NCI-H82 treated with DMSO at 0.1 percent for 48 hours (cell line): ENCODE measurements at regions not wholly inside any gene's neighbourhood (a gene's known extent, or its start where the extent isn't known, plus 50 kb on each side); places are given as distances from the start of the nearest gene placed in this dataset.

Source experiments
- DNase-seq: peaks from one replicate; lab custom pipeline; 2025; ENCODE audit not compliant: unreplicated experiment; lab: John Stamatoyannopoulos, UW

DNA sequence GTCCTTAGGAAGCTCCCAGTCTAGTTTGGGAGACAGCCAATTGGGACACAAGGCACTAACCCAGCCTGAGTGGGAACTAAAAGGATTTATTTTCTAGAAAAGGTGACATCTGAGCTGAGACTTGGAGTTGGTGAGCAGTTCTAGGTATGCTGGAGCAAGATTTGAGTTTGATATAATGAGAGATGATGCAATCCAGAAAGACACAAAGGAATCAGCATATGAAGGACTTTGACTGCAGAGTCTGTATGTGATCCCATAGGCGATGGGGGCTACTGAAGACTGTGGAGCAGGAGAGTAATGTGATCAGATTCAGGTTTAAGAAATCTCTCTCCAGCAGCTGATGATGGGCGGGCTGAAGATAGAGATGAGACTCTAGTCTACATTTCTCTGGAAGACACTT lies 135.1 kb upstream of the MYCN start:
- no peak for DNase-seq

DNA sequence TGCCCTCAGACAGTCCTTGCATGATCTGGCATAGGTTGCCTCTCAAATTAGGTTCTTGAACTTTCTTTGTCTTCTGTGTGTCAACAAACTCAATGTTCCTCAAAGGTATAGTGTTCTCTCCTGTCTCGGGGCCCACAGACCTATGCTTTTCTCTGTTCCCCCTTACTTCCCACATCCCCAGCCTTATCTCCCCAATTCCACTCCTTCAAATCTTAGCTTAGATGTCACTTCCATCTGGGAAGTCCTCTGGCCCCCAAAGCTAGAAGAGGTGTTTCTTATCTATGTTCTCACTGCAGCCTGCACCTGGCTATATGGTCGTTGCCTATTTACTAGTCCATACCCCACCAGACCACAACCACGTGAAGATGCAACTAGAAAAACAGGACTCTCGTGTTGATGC lies 134.6 kb upstream of the MYCN start:
- no peak for DNase-seq

DNA sequence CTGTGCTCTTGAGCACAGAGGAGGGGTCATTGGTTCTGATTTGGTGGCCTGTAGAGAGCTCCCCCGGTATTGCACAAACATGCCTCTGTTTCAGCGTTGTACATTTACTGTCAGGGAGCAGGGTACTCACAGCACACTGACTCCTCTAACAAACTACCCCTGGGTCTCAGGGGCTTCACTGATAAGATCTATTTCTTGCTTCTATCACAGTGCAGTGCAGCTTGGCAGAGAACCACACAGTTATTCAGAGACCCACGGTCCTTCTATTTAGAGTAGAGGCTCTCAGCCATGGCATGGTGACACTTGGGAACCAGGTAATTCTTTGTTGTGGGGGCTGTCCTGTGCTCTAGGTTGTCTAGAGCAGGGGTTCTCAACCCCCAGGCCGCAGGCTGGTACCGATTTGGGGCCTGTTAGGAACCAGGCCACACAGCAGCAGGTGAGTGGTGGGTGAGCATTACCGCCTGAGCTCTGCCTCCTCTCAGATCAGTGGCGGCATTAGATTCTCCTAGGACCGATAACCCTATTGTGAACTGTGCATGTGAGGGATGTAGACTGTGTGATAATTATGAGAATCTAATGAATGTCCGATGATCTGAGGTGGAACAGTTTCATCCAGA lies 133.4 kb upstream of the MYCN start:
- no peak for DNase-seq

DNA sequence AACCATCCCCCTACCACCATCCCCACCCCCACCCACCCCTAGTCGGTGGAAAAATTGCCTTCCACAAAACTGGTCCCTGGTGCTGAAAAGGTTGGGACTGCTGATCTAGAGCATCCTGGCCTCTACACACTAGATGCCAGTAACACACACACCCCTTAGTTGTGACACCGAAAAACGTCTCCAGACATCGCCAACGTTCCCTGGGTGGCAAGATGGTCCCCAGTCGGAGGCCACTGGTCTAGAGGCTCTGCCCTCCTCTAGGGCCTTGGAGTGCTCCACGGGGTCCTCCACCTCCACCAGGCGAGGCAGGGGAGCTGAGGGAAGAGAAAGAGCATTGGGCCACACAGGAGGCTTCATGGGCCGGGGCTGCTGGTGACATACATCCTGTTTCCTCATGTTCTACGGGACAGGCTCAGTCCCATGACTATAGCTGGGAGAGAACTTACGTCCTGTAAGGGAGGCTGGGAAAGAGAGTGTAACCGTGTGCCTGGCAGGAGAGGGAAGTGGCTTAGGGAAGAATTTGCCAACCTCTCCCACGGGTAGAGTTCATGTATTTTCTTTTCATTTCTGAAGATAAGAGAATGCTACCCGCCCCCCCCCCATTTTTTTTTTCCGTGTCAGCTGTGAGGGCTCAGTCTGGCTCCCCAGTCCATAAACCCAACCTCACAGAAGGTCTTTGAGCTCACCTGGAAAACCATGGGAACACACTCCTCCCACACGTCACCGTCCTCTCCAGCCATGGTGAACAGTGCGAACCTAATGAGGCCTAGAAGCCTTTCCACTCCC lies 132.7 kb upstream of the MYCN start:
- no peak for DNase-seq

DNA sequence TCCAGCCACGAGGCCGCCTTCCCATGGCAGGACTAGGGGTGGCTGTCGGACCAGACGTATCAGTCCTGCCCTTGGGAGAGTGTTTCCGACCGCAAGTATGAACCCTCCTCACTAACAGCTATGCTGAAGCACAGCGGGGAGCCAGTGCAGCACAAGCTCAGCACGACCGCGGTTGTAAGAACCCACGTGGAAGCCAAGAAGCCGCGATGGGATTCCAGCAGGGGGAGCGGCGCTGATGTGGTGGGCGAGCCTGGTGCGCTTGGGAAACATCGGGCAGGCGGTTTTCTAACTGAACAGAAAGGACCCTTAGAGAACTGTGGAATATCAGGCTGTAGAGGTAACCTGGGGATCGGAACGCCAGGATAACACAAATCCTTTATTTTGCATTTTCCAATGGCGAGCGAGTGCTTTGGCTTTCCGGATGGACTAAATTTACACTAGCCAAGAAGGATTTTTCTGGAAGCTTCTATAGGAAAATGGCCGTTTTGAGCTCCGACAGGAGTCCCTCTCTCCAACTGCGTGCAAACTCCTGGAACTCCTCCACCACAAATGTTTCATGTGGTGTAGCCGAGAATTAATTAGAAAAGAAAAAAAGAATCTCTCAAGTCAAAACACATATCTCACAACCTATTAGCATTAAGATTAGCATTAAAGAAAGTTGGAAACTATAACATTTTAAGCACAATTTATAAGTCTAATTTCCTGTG lies 132.0 kb upstream of the MYCN start:
- DNase-seq = no peak

DNA sequence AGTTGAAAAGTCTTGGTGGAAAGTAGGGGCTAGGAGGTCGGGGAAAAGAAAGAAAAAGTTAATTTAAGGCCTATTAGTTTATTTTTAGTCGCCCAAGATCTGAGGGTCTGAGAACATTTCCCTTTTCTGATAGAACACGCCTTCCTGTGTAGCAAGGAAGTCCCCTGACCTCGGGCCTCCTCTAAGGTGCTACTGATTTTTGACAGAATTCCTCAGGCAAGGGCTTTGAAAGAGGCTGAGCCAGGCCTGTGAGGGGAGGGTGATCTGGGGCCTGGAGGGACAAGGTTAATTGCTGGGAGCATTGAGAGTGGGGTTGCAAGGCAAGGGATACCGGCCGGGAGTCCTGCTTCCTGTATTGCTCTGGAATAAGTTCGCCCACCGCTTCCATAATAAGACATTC lies 131.4 kb upstream of the MYCN start:
- DNase-seq = no peak

DNA sequence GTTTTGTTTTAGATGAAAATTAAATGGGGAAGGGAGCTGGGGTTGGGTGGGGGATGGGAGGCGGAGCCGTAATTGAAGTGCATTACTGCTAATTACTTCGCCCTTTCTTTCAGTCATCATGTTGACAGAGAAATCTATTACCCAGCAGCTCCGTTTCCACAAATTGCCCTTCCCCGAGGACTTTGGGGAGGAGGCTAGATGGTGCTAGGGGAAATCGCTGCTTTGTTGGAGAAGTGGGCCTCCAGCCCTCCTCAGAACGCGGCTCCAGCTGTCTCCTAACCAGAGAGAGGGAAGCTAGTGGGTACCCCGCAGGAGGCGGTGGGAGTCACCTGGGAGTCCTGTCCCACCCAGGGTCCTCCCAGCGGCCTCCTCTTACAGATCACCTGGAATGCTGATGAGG lies 130.9 kb upstream of the MYCN start:
- DNase-seq = no peak

DNA sequence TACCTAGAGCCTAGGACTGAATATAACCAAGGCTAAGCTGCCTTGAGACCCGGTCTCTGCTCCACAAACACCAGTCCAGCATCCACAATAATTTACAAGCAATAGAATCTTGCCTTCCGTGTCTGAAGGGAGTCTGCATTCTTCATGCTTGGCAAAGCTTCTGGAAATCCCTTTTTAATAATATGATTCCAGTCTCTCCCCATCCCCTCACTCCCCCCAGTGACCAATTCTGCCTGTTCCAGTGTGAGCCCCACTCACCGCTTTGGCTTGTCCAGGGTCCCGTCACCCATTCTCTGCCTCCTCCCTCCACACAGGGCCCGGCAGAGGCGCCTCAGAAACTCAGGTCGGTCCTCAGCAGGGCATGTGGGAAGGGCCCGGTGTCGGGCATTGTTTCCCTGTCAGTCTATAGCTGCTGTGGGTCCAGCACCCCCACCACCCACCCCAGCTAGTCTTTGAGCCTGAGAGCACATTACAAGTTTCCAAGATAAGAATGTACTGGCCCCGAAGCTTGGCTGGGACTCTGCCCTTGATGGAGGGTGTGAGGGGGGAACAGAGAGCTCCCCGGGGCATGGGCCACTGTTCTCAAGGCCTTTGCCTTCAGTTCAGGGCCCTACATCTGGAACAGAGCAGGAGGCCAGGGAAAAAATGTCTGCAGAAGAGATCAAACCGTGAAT lies 129.7 kb upstream of the MYCN start:
- no peak for DNase-seq

DNA sequence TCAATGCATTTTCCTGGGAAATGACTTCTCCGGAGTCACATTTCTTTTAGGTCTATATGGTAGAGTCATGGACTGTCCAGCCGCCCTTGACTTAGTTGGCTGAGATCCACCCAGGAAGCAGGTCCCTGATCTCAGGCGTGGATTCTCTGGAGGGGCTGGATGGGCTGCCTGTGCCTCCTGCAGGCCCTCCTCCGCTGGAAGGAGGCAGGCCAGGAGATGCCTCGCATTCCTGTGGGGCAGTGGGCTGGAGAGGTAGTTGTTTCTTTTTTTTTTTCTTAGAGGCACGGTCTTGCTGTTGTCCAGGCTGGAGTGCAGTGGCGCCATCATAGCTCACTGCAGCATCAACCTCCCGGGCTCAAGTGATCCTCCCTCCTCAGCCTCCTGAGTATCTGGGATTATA lies 129.0 kb upstream of the MYCN start:
- no peak for DNase-seq

DNA sequence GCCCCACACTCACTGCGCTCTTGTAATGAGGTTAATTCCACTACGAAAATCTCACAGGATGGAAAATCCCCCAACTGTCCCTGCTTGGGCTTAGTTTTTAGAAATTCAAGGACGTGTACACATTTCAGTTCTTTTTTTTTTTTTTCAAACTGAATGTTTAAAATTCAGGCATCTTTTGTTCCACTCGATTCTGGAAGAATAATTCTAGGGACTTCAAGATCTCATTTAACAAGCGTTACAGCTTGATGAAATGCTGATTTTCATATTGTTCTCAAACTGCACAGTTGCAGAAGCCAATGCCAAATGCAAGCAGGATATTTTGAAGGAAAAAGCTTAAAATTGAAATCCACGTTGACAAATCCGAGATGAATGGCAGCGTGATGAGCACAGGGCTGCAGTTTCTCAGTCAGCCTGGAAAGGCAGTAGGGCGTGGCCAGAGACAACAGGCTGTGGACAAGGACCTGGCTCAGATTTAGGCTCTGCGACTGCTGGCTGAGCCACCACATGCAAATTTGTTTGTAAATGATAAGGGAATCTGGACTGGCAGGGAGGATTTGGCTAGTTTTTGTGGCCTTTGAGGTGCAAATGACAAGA lies 128.1 kb upstream of the MYCN start:
- no peak for DNase-seq

DNA sequence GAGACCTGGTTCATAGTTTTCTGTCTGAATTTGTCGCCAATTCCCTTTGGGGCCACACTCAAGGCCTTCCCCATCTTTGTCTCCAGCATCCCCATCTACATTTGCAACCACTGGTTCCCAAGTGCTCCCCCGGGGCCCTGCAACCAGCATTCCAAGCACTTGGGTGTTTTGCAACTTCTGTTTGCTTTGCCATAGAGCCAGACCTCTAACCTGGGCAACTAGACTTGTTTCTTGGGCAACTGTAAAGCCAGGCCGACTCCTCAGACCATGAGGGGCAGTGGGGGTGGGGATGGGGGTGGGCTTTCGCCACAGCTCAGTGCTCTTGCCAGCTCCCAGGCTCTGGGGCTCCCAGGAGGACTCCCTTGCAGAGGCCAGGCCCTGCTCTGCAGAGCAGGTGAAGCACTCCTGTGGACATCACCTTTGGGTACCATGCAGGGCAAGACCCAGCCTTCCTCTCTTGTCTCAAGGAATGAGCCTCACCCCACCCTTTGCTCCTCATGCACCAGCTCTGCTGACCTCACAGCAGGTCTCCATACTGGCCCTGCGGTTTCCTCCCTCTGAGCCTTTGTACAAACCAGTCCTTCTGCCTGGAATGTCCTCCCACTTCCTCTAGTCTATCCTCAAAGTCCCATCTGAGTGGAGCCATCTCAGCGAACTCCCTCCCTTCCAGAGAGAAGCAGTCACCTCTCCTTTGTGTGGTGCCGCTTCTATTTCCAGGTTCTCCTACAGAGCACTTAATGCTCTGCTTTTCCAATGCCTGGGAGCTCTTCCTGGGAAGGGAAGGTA lies 126.7 kb upstream of the MYCN start:
- DNase-seq = no peak

DNA sequence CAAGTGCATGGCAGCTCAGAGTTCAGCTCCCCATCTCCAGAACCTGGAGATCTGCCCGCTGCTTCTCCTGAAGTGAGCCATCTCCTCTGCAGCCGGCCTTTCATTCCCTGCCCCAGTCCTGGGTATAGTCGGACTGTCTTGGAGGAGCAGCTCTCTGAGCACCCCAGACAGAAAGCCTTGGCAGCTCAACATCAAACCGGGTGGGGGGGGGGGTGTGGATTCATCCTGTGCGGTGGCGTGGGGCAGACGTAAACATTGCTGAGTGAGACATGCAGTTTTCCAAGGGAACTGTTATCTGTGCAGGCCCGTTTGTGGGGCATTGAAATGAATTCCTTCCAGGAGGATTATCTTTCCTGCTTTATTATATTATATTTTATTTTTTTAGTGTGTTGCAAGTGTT lies 125.9 kb upstream of the MYCN start:
- no peak for DNase-seq

DNA sequence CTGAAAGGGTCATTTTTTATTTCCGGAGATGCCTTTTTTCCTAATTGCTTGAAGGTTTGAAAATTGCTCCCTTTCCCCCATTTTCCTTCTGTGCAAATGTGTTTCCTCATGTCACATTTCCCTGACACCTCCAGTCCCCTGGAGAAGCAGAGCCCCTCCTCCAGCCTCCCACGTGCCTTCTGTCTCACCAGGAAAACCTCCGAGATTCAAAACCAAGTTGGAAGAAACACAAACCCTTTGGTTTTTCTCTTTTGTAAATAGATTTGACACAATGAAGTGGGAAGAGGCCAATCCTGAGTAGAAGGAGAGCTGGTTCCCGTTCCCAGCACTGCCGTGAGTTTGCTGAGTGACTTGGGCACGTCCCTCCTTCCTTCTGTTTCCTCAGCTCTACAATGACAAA lies 125.4 kb upstream of the MYCN start:
- DNase-seq = no peak

DNA sequence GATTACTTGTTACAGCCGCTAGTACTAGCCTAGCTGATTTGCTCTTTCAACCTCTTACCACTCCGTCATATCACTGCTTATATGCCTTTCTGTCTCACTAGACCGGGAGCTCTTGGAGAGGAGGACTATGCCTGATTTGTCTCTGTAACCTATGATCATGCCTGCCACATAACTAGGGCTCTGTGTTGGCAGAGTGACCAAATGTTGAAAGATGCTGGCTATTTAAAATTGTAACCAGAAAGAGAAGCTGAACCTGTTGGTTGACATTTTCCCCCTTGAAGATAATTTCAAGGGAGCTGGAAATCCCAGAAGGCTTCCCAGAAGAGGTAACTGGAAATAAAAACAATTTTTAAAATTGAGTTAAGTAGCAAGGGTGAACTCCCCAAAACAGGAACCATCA lies 124.1 kb upstream of the MYCN start:
- DNase-seq = no peak

DNA sequence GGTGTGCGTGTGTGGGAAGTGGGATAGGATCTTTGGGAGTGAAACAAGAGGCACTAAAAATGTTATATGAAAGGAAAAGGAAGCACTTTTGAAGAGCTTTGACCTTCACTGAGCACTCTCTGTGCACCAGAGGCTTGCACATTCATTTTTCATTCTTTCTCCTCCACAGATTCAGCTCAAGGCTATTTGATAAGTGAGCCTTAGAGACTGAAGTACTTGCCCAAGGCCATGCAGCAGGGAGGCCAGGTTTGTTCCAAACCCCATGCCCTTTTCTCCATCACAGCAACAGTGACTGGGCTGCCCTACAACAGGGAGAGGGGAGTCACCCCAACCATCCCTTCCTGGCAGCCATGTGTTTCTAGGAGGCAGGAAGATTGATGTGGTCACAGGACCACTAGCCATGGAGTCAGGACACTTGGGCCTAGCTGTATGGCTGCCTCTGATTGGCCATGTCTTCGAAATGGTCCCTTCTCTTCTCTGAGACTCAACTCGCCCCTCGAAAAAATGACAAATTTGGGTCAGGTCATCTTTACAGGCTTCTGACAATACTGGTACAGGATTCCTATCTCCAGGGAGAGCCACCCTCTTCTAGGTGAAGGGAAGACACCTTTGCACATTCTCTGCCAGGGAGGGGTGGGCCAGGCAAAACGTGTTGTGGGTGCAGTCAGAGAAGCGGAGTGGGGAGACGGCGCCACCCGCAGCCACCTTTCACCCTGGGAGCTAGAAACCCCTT lies 123.5 kb upstream of the MYCN start:
- DNase-seq = no peak

DNA sequence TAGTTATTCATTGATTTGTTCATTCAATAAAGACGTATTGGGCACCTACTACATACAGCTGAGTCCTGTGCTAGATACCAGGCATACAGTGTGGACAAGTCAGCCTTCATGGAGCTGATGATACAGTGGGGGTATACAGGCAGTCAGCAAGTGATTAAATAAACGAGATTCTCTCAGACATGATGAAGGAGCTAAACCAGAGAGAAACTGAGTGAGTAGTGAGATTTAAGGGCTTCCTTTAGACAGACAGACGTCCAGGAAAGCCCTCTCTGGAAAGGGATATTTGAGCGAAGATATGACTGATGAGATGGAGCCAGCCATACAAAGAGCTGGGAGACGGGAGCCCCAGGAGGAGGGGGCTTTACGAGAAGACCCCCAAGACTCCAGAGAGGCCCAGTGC lies 122.6 kb upstream of the MYCN start:
- DNase-seq = no peak

DNA sequence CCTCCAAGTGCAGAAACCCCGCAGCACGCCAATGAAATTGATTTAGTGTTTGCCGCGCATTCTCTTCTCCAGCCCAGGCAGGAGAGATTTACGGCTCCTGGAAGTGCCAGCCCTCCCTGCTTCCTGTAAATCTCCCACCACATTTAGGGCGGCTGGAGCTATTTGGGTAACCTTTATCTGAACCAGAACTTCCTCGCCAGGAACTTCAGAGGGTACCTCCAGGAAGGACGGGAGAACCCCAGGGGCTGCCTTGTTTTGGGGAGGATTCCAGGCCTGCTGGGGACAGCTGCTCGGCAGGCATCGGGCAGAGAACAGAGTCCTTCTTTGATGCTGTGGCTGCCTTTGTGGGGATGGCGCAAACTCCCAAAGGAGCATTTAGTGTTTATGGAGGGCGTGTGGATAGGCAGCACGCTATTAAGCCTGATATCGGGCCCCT lies 122.0 kb upstream of the MYCN start:
- no peak for DNase-seq

DNA sequence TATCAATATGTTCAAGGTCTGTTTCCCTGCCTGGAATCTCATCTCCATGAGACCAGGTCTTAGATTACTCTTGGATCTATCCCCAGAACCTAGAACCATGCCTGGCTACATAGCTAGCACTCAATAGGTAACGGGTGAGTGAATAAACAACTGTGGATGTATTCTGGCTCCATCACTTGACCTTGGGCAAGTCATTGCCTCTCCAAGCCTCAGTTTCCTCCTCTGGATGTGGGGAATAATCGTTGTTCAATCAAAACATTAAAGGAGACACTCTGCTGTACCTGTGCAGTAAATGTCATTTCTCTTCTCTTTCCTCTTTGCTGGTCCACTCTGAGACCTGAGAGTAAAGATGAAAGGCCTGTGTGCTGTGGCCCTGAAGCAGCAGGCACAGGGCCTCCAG lies 121.5 kb upstream of the MYCN start:
- no peak for DNase-seq

DNA sequence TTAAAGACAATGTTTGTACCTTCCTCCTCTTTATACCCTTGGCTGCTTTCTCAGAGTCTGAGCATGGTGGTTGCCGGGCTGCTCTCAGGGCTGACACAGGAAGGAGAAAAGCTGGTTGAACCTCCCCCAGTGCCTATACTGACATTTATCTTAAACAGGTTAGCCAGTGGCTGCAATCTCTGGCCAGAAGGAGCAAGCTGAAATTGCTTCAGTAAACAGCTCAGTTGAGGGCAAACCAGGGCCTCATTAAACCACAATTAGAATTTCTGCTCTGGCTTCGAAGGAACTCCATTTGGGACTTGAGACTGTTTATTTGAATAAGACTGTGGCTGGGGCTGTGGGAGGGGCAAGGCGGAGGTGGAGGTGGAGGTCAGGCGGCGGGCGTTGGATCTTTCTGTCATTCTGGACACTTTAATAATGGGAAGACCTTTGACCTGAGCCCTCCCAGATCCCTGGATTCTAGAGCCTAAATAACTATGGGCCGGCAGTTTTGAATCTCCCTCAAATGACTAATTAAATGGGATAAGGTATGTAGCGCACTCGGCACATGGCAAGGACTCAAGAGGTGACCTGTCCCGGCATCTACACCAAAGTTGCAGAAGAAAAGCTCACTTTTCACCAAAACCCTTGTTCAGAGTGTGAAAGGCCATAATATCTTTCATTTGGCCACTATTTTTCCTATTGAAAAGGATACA lies 120.6 kb upstream of the MYCN start:
- DNase-seq = no peak

DNA sequence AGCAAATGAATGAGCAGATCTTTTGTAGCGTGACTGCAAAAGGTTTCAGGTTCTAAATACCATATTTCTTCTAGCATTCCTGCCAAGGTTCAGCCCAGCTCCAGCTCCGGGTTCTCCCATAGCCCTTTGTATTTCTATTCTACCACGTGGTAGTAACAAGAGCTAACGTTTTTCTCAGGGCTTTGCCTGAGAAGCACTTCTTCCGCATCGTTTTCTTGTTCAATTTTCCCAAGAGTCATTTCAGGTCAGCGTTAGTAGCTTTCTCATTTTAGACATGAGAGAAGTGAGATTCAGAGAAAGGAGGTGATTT lies 120.1 kb upstream of the MYCN start:
- no peak for DNase-seq
